Smooth muscle cell (in vitro differentiated cells): ENCODE measurements at regions not wholly inside any gene's neighbourhood (a gene's known extent, or its start where the extent isn't known, plus 50 kb on each side); places are given as distances from the start of the nearest gene placed in this dataset.

Experiments
- DNase-seq: peaks from one replicate; lab custom pipeline; 2025; ENCODE audit not compliant: unreplicated experiment; lab: John Stamatoyannopoulos, UW
- H2AFZ ChIP-seq: fragments of 200-600 bp; sonication (generic); 2 replicates; pipeline ENCODE4 v1.6.0; 2016; ENCODE audit warnings: antibody characterized with exemption, low read depth, mild to moderate bottlenecking
- H3F3A ChIP-seq: fragments of 200-600 bp; sonication (generic); 2 replicates; pipeline ENCODE4 v1.6.0; 2017; ENCODE audit warnings: antibody characterized with exemption, low read depth
- H3K27ac ChIP-seq: fragments of 200-600 bp; sonication (generic); 2 replicates; pipeline ENCODE4 v1.5.1; 2016; ENCODE audit warnings: low read depth, mild to moderate bottlenecking
- H3K27me3 ChIP-seq: fragments of 200-600 bp; sonication (generic); 2 replicates; pipeline ENCODE4 v1.6.1; 2016; ENCODE audit warnings: low read depth, mild to moderate bottlenecking
- H3K36me3 ChIP-seq: fragments of 200-600 bp; sonication (generic); 2 replicates; pipeline ENCODE4 v1.5.1; 2016; ENCODE audit warnings: low read depth
- H3K4me1 ChIP-seq: fragments of 200-600 bp; sonication (generic); 2 replicates; pipeline ENCODE4 v1.5.1; 2016; ENCODE audit warnings: low read depth
- H3K4me2 ChIP-seq: fragments of 200-600 bp; sonication (generic); 2 replicates; pipeline ENCODE4 v1.6.0; 2016; ENCODE audit warnings: mild to moderate bottlenecking
- H3K4me3 ChIP-seq: fragments of 200-600 bp; sonication (generic); 2 replicates; pipeline ENCODE4 v1.5.1; 2016; ENCODE audit warnings: mild to moderate bottlenecking
- H3K79me2 ChIP-seq: fragments of 200-600 bp; sonication (generic); 2 replicates; pipeline ENCODE4 v1.6.0; 2016; ENCODE audit warnings: low read depth, mild to moderate bottlenecking
- H3K9ac ChIP-seq: fragments of 200-600 bp; sonication (generic); 2 replicates; pipeline ENCODE4 v1.6.0; 2016; ENCODE audit warnings: low read depth
- H3K9me3 ChIP-seq: fragments of 200-600 bp; sonication (generic); replicated peaks from 2 replicates; pipeline ENCODE4 v1.5.1; 2016; ENCODE audit warnings: low read depth
- H4K20me1 ChIP-seq: fragments of 200-600 bp; sonication (generic); 2 replicates; pipeline ENCODE4 v1.6.0; 2016; ENCODE audit warnings: low read depth
- WGBS: methylation state at CpG from one replicate; pipeline ENCODE4 v1.1.7; 2016; ENCODE audit warnings: low lambda C conversion rate; 5-methylcytosine and 5-hydroxymethylcytosine counted together
- TF ChIP-seq, protein P1 (sequence below): fragments of 200-600 bp; sonication (generic); IDR thresholded peaks from 2 replicates; pipeline ENCODE4 v1.5.1; 2017; ENCODE audit warnings: borderline replicate concordance, mild to moderate bottlenecking, antibody characterized with exemption; ENCODE audit not compliant: insufficient read depth, poor library complexity, severe bottlenecking

DNA sequence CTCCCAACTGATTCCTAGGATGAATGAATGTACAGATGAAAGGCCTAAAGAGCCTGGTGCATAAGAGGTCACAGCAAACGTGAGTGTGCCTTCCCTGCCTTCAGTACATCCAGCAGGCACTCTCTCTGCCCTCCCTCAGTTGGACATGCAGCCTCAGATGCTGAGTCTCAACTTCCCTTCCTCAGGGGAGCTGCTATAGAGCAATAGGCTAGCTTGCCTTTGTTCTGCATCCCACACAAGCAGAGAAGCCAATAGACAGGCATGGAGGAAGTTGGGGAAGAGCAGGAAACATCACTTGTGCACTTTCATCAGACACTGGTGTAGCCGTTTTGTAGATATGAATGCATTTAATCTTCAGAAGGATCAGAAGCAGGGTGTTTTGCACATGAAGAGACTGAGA is 147.5 kb upstream of the THBS1 start:
- 90% methylated on average over 2 of the region's 2 CpGs for WGBS
- no peaks in the 10 kb centered on the region for H3K27me3 ChIP-seq
- H2AFZ ChIP-seq: no peak overlapping the region
- no peak overlapping the region for H3K27ac ChIP-seq
- DNase-seq: no peak
- H3K79me2 ChIP-seq: no peaks in the 10 kb centered on the region
- no peaks in the 10 kb centered on the region for H3K9me3 ChIP-seq
- no peaks in the 10 kb centered on the region for H4K20me1 ChIP-seq
- H3K4me3 ChIP-seq: no peak overlapping the region
- no peak overlapping the region for H3K9ac ChIP-seq
- H3K36me3 ChIP-seq: no peaks in the 10 kb centered on the region
- H3K4me1 ChIP-seq: peaks cover 4% of the 10 kb centered on the region
- no peak overlapping the region for H3K4me2 ChIP-seq
- TF ChIP-seq, protein P1, sequence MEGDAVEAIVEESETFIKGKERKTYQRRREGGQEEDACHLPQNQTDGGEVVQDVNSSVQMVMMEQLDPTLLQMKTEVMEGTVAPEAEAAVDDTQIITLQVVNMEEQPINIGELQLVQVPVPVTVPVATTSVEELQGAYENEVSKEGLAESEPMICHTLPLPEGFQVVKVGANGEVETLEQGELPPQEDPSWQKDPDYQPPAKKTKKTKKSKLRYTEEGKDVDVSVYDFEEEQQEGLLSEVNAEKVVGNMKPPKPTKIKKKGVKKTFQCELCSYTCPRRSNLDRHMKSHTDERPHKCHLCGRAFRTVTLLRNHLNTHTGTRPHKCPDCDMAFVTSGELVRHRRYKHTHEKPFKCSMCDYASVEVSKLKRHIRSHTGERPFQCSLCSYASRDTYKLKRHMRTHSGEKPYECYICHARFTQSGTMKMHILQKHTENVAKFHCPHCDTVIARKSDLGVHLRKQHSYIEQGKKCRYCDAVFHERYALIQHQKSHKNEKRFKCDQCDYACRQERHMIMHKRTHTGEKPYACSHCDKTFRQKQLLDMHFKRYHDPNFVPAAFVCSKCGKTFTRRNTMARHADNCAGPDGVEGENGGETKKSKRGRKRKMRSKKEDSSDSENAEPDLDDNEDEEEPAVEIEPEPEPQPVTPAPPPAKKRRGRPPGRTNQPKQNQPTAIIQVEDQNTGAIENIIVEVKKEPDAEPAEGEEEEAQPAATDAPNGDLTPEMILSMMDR: no peak
- no peaks in the 10 kb centered on the region for H3F3A ChIP-seq

DNA sequence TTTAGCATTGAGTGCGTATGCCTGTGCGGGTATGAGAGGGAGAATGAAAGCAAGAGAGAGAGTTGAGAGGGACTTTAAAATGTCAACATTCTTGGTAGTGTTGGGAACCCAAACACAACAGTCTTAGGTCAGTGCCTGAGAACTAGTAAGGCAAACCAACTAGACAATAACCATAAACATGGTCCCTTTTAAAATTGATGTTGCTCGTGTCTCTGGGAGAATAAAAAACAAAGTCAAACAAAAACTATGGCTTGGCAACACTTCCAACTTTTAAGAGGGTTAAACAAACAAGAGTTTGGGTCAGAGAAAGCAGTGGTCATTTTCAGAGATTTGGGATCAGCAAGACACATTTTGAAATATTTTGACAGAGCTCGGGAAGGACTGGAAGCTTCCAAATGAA is 146.7 kb upstream of the THBS1 start:
- Histone ChIP-seq H4K20me1 (no peaks in the 10 kb centered on the region), H2AFZ (no peak overlapping the region), H3K36me3 (no peaks in the 10 kb centered on the region), H3K4me2 (no peak overlapping the region), H3F3A (no peaks in the 10 kb centered on the region), H3K9me3 (no peaks in the 10 kb centered on the region), H3K4me3 (no peak overlapping the region), H3K4me1 (peaks cover 4% of the 10 kb centered on the region), H3K27ac (no peak overlapping the region), H3K9ac (no peak overlapping the region), H3K79me2 (no peaks in the 10 kb centered on the region), H3K27me3 (no peaks in the 10 kb centered on the region)
- TF ChIP-seq, protein P1: no peak
- 95% methylated on average over 4 of the region's 4 CpGs for WGBS
- no peak for DNase-seq

DNA sequence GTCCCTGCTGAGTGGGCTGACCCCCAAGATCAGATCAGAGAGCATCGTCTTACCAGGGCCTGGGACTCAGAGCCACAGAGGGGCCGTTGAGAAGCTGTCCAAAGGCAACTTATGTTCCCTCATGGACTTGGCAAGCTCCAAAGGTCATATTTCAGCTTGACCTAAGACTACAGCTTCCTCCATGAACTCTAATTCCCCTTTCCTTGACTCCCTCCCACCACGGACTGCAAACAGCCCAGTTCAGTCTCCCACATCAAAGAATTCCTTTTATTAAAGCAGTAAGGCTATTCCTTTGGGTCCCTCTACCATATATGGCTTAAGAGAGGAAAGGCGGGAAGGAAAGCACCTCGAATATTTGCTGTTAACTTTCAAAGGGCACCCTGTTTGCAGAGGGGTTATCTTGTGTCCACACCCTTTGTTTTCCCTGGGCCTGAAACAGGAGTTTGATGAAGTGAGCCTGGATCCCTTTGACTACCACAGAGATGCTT is 146.1 kb upstream of the THBS1 start:
- no peaks in the 10 kb centered on the region for H3K9me3 ChIP-seq
- H4K20me1 ChIP-seq: no peaks in the 10 kb centered on the region
- H3K27ac ChIP-seq: no peak overlapping the region
- WGBS: 76% methylated on average over 5 of the region's 5 CpGs
- no peak overlapping the region for H2AFZ ChIP-seq
- no peaks in the 10 kb centered on the region for H3K27me3 ChIP-seq
- TF ChIP-seq, protein P1: no peak
- no peaks in the 10 kb centered on the region for H3K79me2 ChIP-seq
- H3K4me3 ChIP-seq: no peak overlapping the region
- H3K4me2 ChIP-seq: no peak overlapping the region
- peaks cover 8% of the 10 kb centered on the region for H3K4me1 ChIP-seq
- H3K36me3 ChIP-seq: no peaks in the 10 kb centered on the region
- no peak overlapping the region for H3K9ac ChIP-seq
- H3F3A ChIP-seq: no peaks in the 10 kb centered on the region
- DNase-seq: no peak

DNA sequence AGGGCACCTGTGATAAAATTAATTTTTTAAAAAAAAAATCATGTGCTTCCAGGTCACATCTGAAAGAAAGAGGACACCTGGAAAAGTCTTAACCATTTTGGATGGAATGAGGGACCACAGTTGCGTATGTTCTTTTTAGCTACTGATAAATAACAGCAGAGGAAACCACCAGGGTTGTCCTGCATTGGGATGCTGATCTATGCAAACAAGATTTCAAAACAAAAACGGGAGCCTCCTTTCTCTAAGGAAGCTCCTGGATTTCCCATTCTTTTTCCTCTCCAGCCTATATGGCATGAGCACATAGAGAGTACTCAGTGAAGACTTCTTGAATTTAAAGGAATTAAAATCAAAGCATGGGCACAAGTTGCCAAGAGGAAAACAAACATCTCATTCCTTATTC is 145.6 kb upstream of the THBS1 start:
- H3K27me3 ChIP-seq: no peaks in the 10 kb centered on the region
- no peak overlapping the region for H3K4me2 ChIP-seq
- no peaks in the 10 kb centered on the region for H3K9me3 ChIP-seq
- TF ChIP-seq, protein P1: no peak
- H3K4me1 ChIP-seq: peaks cover 7% of the 10 kb centered on the region
- WGBS: 58% methylated on average over 2 of the region's 2 CpGs
- no peaks in the 10 kb centered on the region for H3K36me3 ChIP-seq
- no peak overlapping the region for H3K9ac ChIP-seq
- H3F3A ChIP-seq: no peaks in the 10 kb centered on the region
- no peak overlapping the region for H2AFZ ChIP-seq
- no peak for DNase-seq
- no peak overlapping the region for H3K4me3 ChIP-seq
- H4K20me1 ChIP-seq: no peaks in the 10 kb centered on the region
- H3K79me2 ChIP-seq: no peaks in the 10 kb centered on the region
- H3K27ac ChIP-seq: no peak overlapping the region
